ENCODE measurements at regions not wholly inside any gene's neighbourhood (a gene's known extent, or its start where the extent isn't known, plus 50 kb on each side); places are given as distances from the start of the nearest gene placed in this dataset.

GRCh38 chr20:7493311-7493710 is 446.9 kb downstream of the HAO1 start:
- DNase-seq (ENCODE audit: low read depth in 1 of 2, low spot score in 1 of 2), result no peak

- no peak for DNase-seq (ENCODE audit: low read depth in 1 of 2, low spot score in 1 of 2)
Measured at GRCh38 chr20:7496394-7496991, 443.8 kb downstream of the HAO1 start.

DNA sequence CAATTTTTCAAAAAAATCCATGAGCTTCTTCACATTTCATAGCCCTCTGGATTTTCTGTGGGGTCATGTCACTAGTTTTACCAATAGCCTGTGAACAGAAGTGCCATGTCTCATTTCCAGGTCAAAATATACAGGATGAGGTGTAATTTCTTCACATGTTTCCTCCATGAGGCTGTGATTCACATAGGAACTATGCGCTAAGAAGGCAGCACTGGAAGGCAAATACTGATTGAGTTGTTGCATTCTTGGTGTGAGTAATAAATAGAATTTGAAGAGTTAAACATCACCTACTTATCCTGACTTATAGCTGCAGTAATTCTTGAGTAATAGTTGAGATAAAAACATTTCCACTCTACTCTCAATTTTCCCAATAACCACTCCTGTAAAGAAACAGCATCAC is 442.3 kb downstream of the HAO1 start:
- no peak for DNase-seq (ENCODE audit: low read depth in 1 of 2, low spot score in 1 of 2)

GRCh38 chr20:7499201-7499600 is 441.1 kb downstream of the HAO1 start:
- DNase-seq (ENCODE audit: low read depth in 1 of 2, low spot score in 1 of 2), result no peak

- no peak for DNase-seq (ENCODE audit: low read depth in 1 of 2, low spot score in 1 of 2)
Measured at GRCh38 chr20:7500231-7500663, 440.0 kb downstream of the HAO1 start.

- no peak for DNase-seq (ENCODE audit: low read depth in 1 of 2, low spot score in 1 of 2)
Measured at GRCh38 chr20:7503501-7503900, 436.8 kb downstream of the HAO1 start.

- no peak for DNase-seq (ENCODE audit: low read depth in 1 of 2, low spot score in 1 of 2)
Measured at GRCh38 chr20:7505152-7505834, 435.0 kb downstream of the HAO1 start.

- DNase-seq (ENCODE audit: low read depth in 1 of 2, low spot score in 1 of 2), result no peak
Measured at GRCh38 chr20:7505835-7506221, 434.4 kb downstream of the HAO1 start.

- no peak for DNase-seq (ENCODE audit: low read depth in 1 of 2, low spot score in 1 of 2)
Measured at GRCh38 chr20:7516621-7517111, 423.6 kb downstream of the HAO1 start.

DNA sequence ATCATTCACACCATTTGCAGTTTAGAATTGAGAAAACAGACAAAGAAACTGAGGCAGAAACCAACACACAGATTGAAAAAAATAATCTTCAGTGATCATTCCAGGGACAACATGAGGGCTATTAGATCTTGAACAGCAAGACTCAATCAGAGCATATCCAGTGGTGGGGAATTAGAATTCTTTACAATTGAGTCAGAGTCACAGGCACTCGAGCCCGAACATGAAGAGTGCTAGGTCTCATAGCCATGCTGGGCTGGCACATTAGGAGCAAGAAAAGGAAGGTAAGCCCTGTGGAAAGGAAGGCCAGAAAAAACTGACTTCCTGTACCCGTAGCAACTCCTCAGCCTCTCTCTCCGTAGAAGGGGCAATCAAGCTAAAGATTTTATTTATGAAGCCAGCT is 419.9 kb downstream of the HAO1 start:
- no peak for DNase-seq (ENCODE audit: low read depth in 1 of 2, low spot score in 1 of 2)

- DNase-seq (ENCODE audit: low read depth in 1 of 2, low spot score in 1 of 2), result no peak
Measured at GRCh38 chr20:7523288-7523687, 417.0 kb downstream of the HAO1 start.

GRCh38 chr20:7540018-7540417 is 400.2 kb downstream of the HAO1 start:
- DNase-seq (ENCODE audit: low read depth in 1 of 2, low spot score in 1 of 2), result no peak

DNA sequence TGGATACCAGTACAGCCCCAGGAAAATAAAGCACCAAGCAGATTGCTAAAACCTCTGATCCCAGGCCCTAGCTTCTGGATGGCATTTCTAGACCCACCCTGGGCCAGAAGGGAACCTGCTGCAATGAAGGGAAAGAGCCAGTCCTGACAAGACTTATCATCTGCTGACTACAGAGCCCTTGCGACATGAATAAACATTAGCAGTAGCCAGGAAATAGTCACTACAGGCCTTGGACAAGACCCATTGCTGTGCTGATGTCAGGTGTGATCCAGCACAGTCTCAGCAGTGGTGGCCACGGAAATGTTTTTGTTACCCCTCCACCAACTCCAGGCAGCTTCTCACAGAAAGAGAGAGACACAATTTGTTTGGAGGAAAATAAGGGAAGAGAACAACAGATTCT is 399.3 kb downstream of the HAO1 start:
- no peak for DNase-seq (ENCODE audit: low read depth in 1 of 2, low spot score in 1 of 2)

- DNase-seq (ENCODE audit: low read depth in 1 of 2, low spot score in 1 of 2), result no peak
Measured at GRCh38 chr20:7571101-7571500, 369.2 kb downstream of the HAO1 start.

- no peak for DNase-seq (ENCODE audit: low read depth in 1 of 2, low spot score in 1 of 2)
Measured at GRCh38 chr20:7571521-7572055, 368.7 kb downstream of the HAO1 start.

GRCh38 chr20:7579888-7580287 is 360.4 kb downstream of the HAO1 start:
- no peak for DNase-seq (ENCODE audit: low read depth in 1 of 2, low spot score in 1 of 2)

- no peak for DNase-seq (ENCODE audit: low read depth in 1 of 2, low spot score in 1 of 2)
Measured at GRCh38 chr20:7585126-7585679, 355.1 kb downstream of the HAO1 start.

- DNase-seq (ENCODE audit: low read depth in 1 of 2, low spot score in 1 of 2), result no peak
Measured at GRCh38 chr20:7586481-7586880, 353.8 kb downstream of the HAO1 start.

DNA sequence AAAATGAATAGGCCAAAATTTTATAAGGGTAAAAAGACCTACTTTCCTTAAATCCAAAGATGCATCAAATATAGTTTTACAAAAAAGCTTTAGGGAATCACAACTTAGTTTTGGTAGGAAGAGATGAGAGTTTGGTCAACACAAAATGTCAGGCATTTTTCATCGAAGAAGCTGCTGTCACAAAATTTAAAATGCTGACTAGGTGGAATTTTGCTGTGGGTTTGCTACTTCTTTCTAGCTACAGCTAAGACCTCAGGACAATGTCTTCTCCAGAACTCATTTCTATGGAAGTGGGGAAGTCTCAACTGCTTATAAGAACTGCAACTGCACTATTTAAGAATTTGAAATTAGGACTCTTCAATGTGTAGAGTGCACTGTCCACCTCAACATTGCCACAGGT is 351.1 kb downstream of the HAO1 start:
- no peak for DNase-seq (ENCODE audit: low read depth in 1 of 2, low spot score in 1 of 2)

GRCh38 chr20:7596541-7596940 is 343.7 kb downstream of the HAO1 start:
- no peak for DNase-seq (ENCODE audit: low read depth in 1 of 2, low spot score in 1 of 2)

DNA sequence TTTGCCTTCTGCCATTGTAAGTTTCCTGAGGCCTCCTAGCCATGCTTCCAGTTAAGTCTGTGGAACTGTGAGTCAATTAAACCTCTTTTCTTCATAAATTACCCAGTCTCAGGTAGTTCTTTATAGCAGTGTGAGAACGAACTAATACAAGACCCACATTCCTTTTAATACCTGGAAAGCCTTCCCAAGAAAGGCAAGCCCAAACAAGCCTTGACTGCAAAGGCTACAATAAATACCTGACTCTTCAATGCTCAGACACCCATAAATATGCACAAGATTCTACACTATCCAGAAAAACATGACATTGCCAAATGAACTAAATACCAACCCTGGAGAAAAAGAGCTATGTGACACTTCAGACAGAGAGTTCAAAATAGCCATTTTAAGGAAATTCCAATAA is 338.8 kb downstream of the HAO1 start:
- no peak for DNase-seq (ENCODE audit: low read depth in 1 of 2, low spot score in 1 of 2)

- no peak for DNase-seq (ENCODE audit: low read depth in 1 of 2, low spot score in 1 of 2)
Measured at GRCh38 chr20:7606941-7607340, 333.3 kb downstream of the HAO1 start.
